ENCODE measurements at regions not wholly inside any gene's neighbourhood (a gene's known extent, or its start where the extent isn't known, plus 50 kb on each side); places are given as distances from the start of the nearest gene placed in this dataset.

- TF ChIP-seq CTCF (IDR thresholded peaks at IDR 0.05; ENCODE audit: low read depth, low read length) = no peak
- no peak for TF ChIP-seq POLR2A (IDR thresholded peaks at IDR 0.05; ENCODE audit: extremely low read depth, insufficient read length)
- TF ChIP-seq MAX (IDR thresholded peaks at IDR 0.05; ENCODE audit: low read depth, low read length) = no peak
- no peak for TF ChIP-seq MYC (IDR thresholded peaks at IDR 0.05; ENCODE audit: low read depth, low read length)
Measured at GRCh38 chr6:19354181-19354580, 483.0 kb upstream of the ID4 start.
